ENCODE measurements at regions not wholly inside any gene's neighbourhood (a gene's known extent, or its start where the extent isn't known, plus 50 kb on each side); places are given as distances from the start of the nearest gene placed in this dataset.
A peak's percentile ranks its signal among the peaks of the same experiment; 100 is the strongest.

GRCh38 chr6:144535630-144536029 lies 250.5 kb downstream of the UTRN start:
- Mint-ChIP-seq H3K4me1 (ENCODE audit: low read depth, unreplicated experiment) (no peaks in the 10 kb centered on the region), H3K27me3 (ENCODE audit: insufficient read depth, unreplicated experiment) (no peaks in the 10 kb centered on the region), H3K27ac (ENCODE audit: unreplicated experiment) (no peak overlapping the region), H3K36me3 (ENCODE audit: insufficient read depth, unreplicated experiment) (peaks cover 42% of the 10 kb centered on the region), H3K4me3 (ENCODE audit: unreplicated experiment) (no peak overlapping the region), H3K9me3 (ENCODE audit: unreplicated experiment) (no peaks in the 10 kb centered on the region)
- H3K36me3 ChIP-seq (ENCODE audit: control insufficient read depth, insufficient read depth, low read length): no peaks in the 10 kb centered on the region
- TSS peak; percentile 16 for BruUV-seq (replicated peaks)
- CTCF ChIA-PET: no interaction called here
- H3K9me3 ChIP-seq: no peaks in the 10 kb centered on the region
- TF ChIP-seq, protein P1, sequence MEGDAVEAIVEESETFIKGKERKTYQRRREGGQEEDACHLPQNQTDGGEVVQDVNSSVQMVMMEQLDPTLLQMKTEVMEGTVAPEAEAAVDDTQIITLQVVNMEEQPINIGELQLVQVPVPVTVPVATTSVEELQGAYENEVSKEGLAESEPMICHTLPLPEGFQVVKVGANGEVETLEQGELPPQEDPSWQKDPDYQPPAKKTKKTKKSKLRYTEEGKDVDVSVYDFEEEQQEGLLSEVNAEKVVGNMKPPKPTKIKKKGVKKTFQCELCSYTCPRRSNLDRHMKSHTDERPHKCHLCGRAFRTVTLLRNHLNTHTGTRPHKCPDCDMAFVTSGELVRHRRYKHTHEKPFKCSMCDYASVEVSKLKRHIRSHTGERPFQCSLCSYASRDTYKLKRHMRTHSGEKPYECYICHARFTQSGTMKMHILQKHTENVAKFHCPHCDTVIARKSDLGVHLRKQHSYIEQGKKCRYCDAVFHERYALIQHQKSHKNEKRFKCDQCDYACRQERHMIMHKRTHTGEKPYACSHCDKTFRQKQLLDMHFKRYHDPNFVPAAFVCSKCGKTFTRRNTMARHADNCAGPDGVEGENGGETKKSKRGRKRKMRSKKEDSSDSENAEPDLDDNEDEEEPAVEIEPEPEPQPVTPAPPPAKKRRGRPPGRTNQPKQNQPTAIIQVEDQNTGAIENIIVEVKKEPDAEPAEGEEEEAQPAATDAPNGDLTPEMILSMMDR (IDR thresholded peaks at IDR 0.05; ENCODE audit: insufficient read depth in 1 of 2, low read depth in 1 of 2, low read length in 1 of 2, severe bottlenecking in 1 of 2, unreplicated experiment in 1 of 2): no peak
- no peak for DNase-seq
- intact Hi-C loops (cut with micrococcal nuclease; ENCODE audit: unreplicated experiment): no loop called here
- POLR2A ChIA-PET: no interaction called here
- no peak overlapping the region for H3K4me3 ChIP-seq (ENCODE audit: low read depth, low read length)
- no peaks in the 10 kb centered on the region for H3K4me1 ChIP-seq
- no peaks in the 10 kb centered on the region for H3K27me3 ChIP-seq (replicated peaks; ENCODE audit: control insufficient read depth, insufficient read depth, low read length)

DNA sequence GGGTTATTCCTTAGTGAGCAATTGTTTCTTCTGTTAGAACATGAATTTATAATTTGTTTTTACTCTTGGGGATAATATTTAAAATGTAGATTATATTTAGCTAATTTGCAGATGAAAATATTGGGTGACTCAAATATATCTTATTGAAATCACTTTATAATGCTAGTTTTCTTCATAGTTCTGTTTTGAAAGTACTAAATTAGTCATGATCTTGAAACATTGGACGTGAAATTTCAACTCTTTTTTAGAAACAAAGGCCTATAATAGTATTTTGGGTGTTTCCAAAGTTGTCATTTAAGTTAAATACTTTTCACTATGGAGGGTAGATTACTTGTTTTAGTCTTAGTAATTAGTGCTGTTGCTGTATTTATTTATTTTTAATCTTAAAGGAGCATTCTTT lies 250.9 kb downstream of the UTRN start:
- Histone ChIP-seq H3K36me3 (ENCODE audit: control insufficient read depth, insufficient read depth, low read length) (no peaks in the 10 kb centered on the region; the same call in 1 of the 2 replicates), H3K9me3 (no peaks in the 10 kb centered on the region), H3K4me3 (ENCODE audit: low read depth, low read length) (no peak overlapping the region), H3K4me1 (no peaks in the 10 kb centered on the region), H3K27me3 (replicated peaks; ENCODE audit: control insufficient read depth, insufficient read depth, low read length) (no peaks in the 10 kb centered on the region)
- TF ChIP-seq, protein P1 (IDR thresholded peaks at IDR 0.05; ENCODE audit: insufficient read depth in 1 of 2, low read depth in 1 of 2, low read length in 1 of 2, severe bottlenecking in 1 of 2, unreplicated experiment in 1 of 2): no peak
- no TSS peak for BruUV-seq (replicated peaks)
- DNase-seq: no peak
- CTCF ChIA-PET: no interaction called here
- intact Hi-C loops (cut with micrococcal nuclease; ENCODE audit: unreplicated experiment): no loop called here
- POLR2A ChIA-PET: no interaction called here
- Mint-ChIP-seq H3K27ac (ENCODE audit: unreplicated experiment) (no peak overlapping the region), H3K4me1 (ENCODE audit: low read depth, unreplicated experiment) (no peaks in the 10 kb centered on the region), H3K4me3 (ENCODE audit: unreplicated experiment) (no peak overlapping the region), H3K27me3 (ENCODE audit: insufficient read depth, unreplicated experiment) (no peaks in the 10 kb centered on the region), H3K36me3 (ENCODE audit: insufficient read depth, unreplicated experiment) (peaks cover 42% of the 10 kb centered on the region), H3K9me3 (ENCODE audit: unreplicated experiment) (no peaks in the 10 kb centered on the region)

GRCh38 chr6:144543006-144543871 lies 258.1 kb downstream of the UTRN start:
- ChIA-PET POLR2A (no interaction called here), CTCF (no interaction called here)
- H3K27ac Mint-ChIP-seq (ENCODE audit: unreplicated experiment): peak overlapping the region; percentile 16
- no peaks in the 10 kb centered on the region for H3K4me1 Mint-ChIP-seq (ENCODE audit: low read depth, unreplicated experiment)
- H3K4me3 ChIP-seq (ENCODE audit: low read depth, low read length): no peak overlapping the region
- H3K27me3 ChIP-seq (replicated peaks; ENCODE audit: control insufficient read depth, insufficient read depth, low read length): no peaks in the 10 kb centered on the region
- H3K36me3 ChIP-seq (ENCODE audit: control insufficient read depth, insufficient read depth, low read length): no peaks in the 10 kb centered on the region; the same call in none of the 2 replicates
- H3K27me3 Mint-ChIP-seq (ENCODE audit: insufficient read depth, unreplicated experiment): no peaks in the 10 kb centered on the region
- TF ChIP-seq, protein P1 (IDR thresholded peaks at IDR 0.05; ENCODE audit: insufficient read depth in 1 of 2, low read depth in 1 of 2, low read length in 1 of 2, severe bottlenecking in 1 of 2, unreplicated experiment in 1 of 2): no peak
- intact Hi-C loops (cut with micrococcal nuclease; ENCODE audit: unreplicated experiment): no loop called here
- no peak overlapping the region for H3K4me3 Mint-ChIP-seq (ENCODE audit: unreplicated experiment)
- no peaks in the 10 kb centered on the region for H3K9me3 ChIP-seq
- H3K9me3 Mint-ChIP-seq (ENCODE audit: unreplicated experiment): no peaks in the 10 kb centered on the region
- no peak for DNase-seq
- BruUV-seq (replicated peaks): no TSS peak
- no peaks in the 10 kb centered on the region for H3K4me1 ChIP-seq
- peaks cover 65% of the 10 kb centered on the region for H3K36me3 Mint-ChIP-seq (ENCODE audit: insufficient read depth, unreplicated experiment)
